Testis (tissue), 2 donors: ENCODE measurements at regions not wholly inside any gene's neighbourhood (a gene's known extent, or its start where the extent isn't known, plus 50 kb on each side); places are given as distances from the start of the nearest gene placed in this dataset.
"Not testable (repeated sequence)": the region's sequence is repeated elsewhere in the genome, so short reads cannot be mapped to it uniquely, and the experiment has no call there.

ENCODE experiments used
- DNase-seq: peaks from one replicate; pipeline ENCODE4 v3.0.0-alpha.2; 2019
- H3K27ac ChIP-seq, 2 donors: fragments of 200-600 bp; sonication (generic); one replicate each; pipeline ENCODE4 v1.5.1; 2019
- H3K27me3 ChIP-seq: fragments of 200-600 bp; sonication (generic); one replicate; pipeline ENCODE4 v1.5.1; 2019
- H3K36me3 ChIP-seq: fragments of 200-600 bp; sonication (generic); one replicate; pipeline ENCODE4 v1.5.1; 2017; ENCODE audit warnings: low read depth; ENCODE audit errors: missing control alignments
- H3K4me1 ChIP-seq: fragments of 200-600 bp; sonication (generic); one replicate; pipeline ENCODE4 v1.5.1; 2019
- H3K4me3 ChIP-seq, 2 donors: fragments of 200-600 bp; sonication (generic); one replicate each; pipeline ENCODE4 v1.5.1; 2017 to 2019
- H3K9me3 ChIP-seq: fragments of 200-600 bp; sonication (generic); one replicate; pipeline ENCODE4 v1.5.1; 2017
- CTCF ChIP-seq, 3 experiments: fragments of 450-650 bp in 2 of 3; fragments of 200-600 bp in 1 of 3; sonication (generic) in 1 of 3; IDR thresholded peaks; one replicate each; pipeline ENCODE4 v1.5.1; 2016 to 2019; ENCODE audit warnings: antibody characterized with exemption in 3 of 3, mild to moderate bottlenecking in 2 of 3, moderate library complexity in 1 of 3
- POLR2A ChIP-seq: fragments of 450-650 bp; IDR thresholded peaks from one replicate; pipeline ENCODE4 v1.6.1; 2017; ENCODE audit warnings: antibody characterized with exemption, mild to moderate bottlenecking, moderate library complexity
- WGBS, 2 donors: methylation state at CpG; one replicate each; pipeline ENCODE4 v1.1.5; 2018; 5-methylcytosine and 5-hydroxymethylcytosine counted together
- intact Hi-C: fragments of 100-400 bp; cut with DNase I; formaldehyde crosslinking; loops from one replicate; pipeline ENCODE4 v1.15.1; 2023; ENCODE audit warnings: low total_unique reads

GRCh38 chr6:50899306-50899870 is 80.7 kb downstream of the TFAP2B start:
- no peak for DNase-seq
- TF ChIP-seq POLR2A, result no peak
- no peak for TF ChIP-seq CTCF (IDR thresholded peaks at IDR 0.05)
- Histone ChIP-seq H3K4me1 (no peaks in the 10 kb centered on the region), H3K27me3 (no peaks in the 10 kb centered on the region), H3K27ac (no peak overlapping the region), H3K4me3 (no peak overlapping the region), H3K36me3 (no peaks in the 10 kb centered on the region), H3K9me3 (no peaks in the 10 kb centered on the region)
- WGBS, 2 donors, result 89% methylated on average over 2 of the region's 2 CpGs
- intact Hi-C loops, result no loop called here

GRCh38 chr6:50902260-50902659 is 83.6 kb downstream of the TFAP2B start:
- H3K9me3 ChIP-seq, result no peaks in the 10 kb centered on the region
- TF ChIP-seq CTCF (IDR thresholded peaks at IDR 0.05), result no peak
- TF ChIP-seq POLR2A, result no peak
- H3K4me1 ChIP-seq, result no peaks in the 10 kb centered on the region
- no peaks in the 10 kb centered on the region for H3K27me3 ChIP-seq
- intact Hi-C loops, result no loop called here
- no peak overlapping the region for H3K27ac ChIP-seq
- no peak overlapping the region for H3K4me3 ChIP-seq
- no peak for DNase-seq
- H3K36me3 ChIP-seq, result no peaks in the 10 kb centered on the region

- no peak for DNase-seq
- H3K9me3 ChIP-seq, result no peaks in the 10 kb centered on the region
- no peaks in the 10 kb centered on the region for H3K4me1 ChIP-seq
- WGBS, 2 donors, result 81 to 82% methylated on average over 5 of the region's 5 CpGs
- no peak overlapping the region for H3K4me3 ChIP-seq
- no peak for TF ChIP-seq CTCF (IDR thresholded peaks at IDR 0.05)
- no peak for TF ChIP-seq POLR2A
- no peaks in the 10 kb centered on the region for H3K27me3 ChIP-seq
- H3K27ac ChIP-seq, result no peak overlapping the region
- H3K36me3 ChIP-seq, result no peaks in the 10 kb centered on the region
- intact Hi-C loops, result no loop called here
These were observed 86.6 kb downstream of the TFAP2B start for GRCh38 chr6:50905297-50905696.

GRCh38 chr6:50907565-50907964 is 88.9 kb downstream of the TFAP2B start:
- no peak overlapping the region for H3K4me3 ChIP-seq
- H3K9me3 ChIP-seq, result no peaks in the 10 kb centered on the region
- intact Hi-C loops, result no loop called here
- H3K27ac ChIP-seq, result no peak overlapping the region
- H3K4me1 ChIP-seq, result no peaks in the 10 kb centered on the region
- H3K36me3 ChIP-seq, result no peaks in the 10 kb centered on the region
- DNase-seq, result no peak
- H3K27me3 ChIP-seq, result no peaks in the 10 kb centered on the region
- TF ChIP-seq CTCF (IDR thresholded peaks at IDR 0.05), result no peak
- TF ChIP-seq POLR2A, result no peak

- no peaks in the 10 kb centered on the region for H3K9me3 ChIP-seq
- no peaks in the 10 kb centered on the region for H3K36me3 ChIP-seq
- no peaks in the 10 kb centered on the region for H3K27me3 ChIP-seq
- intact Hi-C loops, result no loop called here
- no peaks in the 10 kb centered on the region for H3K4me1 ChIP-seq
- no peak overlapping the region for H3K27ac ChIP-seq
- H3K4me3 ChIP-seq, result no peak overlapping the region
- no peak for DNase-seq
- TF ChIP-seq POLR2A, result no peak
- no peak for TF ChIP-seq CTCF (IDR thresholded peaks at IDR 0.05)
- WGBS, 2 donors, result 89 to 96% methylated on average over 20 of the region's 20 CpGs
These were observed 94.6 kb downstream of the TFAP2B start for GRCh38 chr6:50913105-50913770.

GRCh38 chr6:50921378-50921777 is 102.7 kb downstream of the TFAP2B start:
- H3K9me3 ChIP-seq, H3K27ac ChIP-seq, DNase-seq, intact Hi-C loops, H3K4me1 ChIP-seq, H3K4me3 ChIP-seq, H3K27me3 ChIP-seq, H3K36me3 ChIP-seq: not testable (repeated sequence)
- 94 to 96% methylated on average over 5 to 7 of the region's 7 CpGs for WGBS, 2 donors
